Body of pancreas (tissue), 4 donors: ENCODE measurements at regions not wholly inside any gene's neighbourhood (a gene's known extent, or its start where the extent isn't known, plus 50 kb on each side); places are given as distances from the start of the nearest gene placed in this dataset.
"Not testable (repeated sequence)": the region's sequence is repeated elsewhere in the genome, so short reads cannot be mapped to it uniquely, and the experiment has no call there.

ENCODE experiments used
- ATAC-seq: fragments of 150-250 bp; one replicate; pipeline ENCODE4 v1.9.1; 2016
- DNase-seq, 4 donors: peaks; one replicate each; pipeline ENCODE4 v3.0.0-alpha.2; 2019
- H3K27ac ChIP-seq, 4 donors: fragments of 200-600 bp; sonication (generic); 1 replicate in 3 of 4; 2 replicates in 1 of 4; pipeline versions ENCODE4 v1.5.1 to v1.6.1; 2016 to 2019; ENCODE audit warnings: mild to moderate bottlenecking in 1 of 4, mixed read lengths in 1 of 4, moderate library complexity in 1 of 4
- H3K27me3 ChIP-seq, 2 donors: fragments of 200-600 bp; sonication (generic); one replicate each; pipeline ENCODE4 v1.6.0; 2016; ENCODE audit warnings: mild to moderate bottlenecking in 1 of 2
- H3K36me3 ChIP-seq, 2 donors: fragments of 200-600 bp; sonication (generic); replicated peaks in 1 of 2; 2 replicates each; pipeline ENCODE4 v1.5.1; 2016; ENCODE audit warnings: low read depth in 2 of 2; ENCODE audit not compliant: insufficient read depth in 1 of 2
- H3K4me1 ChIP-seq: fragments of 200-600 bp; sonication (generic); one replicate; pipeline ENCODE4 v1.6.0; 2016
- H3K4me3 ChIP-seq, 2 donors: fragments of 200-600 bp; sonication (generic); 1 replicate in 1 of 2; 2 replicates in 1 of 2; pipeline ENCODE4 v1.5.1; 2016 to 2019
- H3K9me3 ChIP-seq, 3 donors: fragments of 200-600 bp; sonication (generic); 1 replicate in 2 of 3; 2 replicates in 1 of 3; pipeline ENCODE4 v1.5.1; 2016
- CTCF ChIP-seq, 7 experiments: fragments of 450-650 bp in 4 of 7; fragments of 200-600 bp in 3 of 7; sonication (generic) in 3 of 7; IDR thresholded peaks; one replicate each; pipeline ENCODE4 v1.5.1; 2016 to 2019; ENCODE audit warnings: antibody characterized with exemption in 7 of 7
- POLR2A ChIP-seq, 3 donors: fragments of 450-650 bp; IDR thresholded peaks; one replicate each; pipeline ENCODE4 v1.6.1; 2016; ENCODE audit warnings: antibody characterized with exemption in 3 of 3, mild to moderate bottlenecking in 2 of 3
- WGBS, 2 donors: methylation state at CpG; one replicate each; pipeline ENCODE4 v1.1.5; 2017; 5-methylcytosine and 5-hydroxymethylcytosine counted together
- intact Hi-C: fragments of 100-400 bp; cut with DNase I; formaldehyde crosslinking; loops from one replicate; pipeline ENCODE4 v1.15.1; 2023

DNA sequence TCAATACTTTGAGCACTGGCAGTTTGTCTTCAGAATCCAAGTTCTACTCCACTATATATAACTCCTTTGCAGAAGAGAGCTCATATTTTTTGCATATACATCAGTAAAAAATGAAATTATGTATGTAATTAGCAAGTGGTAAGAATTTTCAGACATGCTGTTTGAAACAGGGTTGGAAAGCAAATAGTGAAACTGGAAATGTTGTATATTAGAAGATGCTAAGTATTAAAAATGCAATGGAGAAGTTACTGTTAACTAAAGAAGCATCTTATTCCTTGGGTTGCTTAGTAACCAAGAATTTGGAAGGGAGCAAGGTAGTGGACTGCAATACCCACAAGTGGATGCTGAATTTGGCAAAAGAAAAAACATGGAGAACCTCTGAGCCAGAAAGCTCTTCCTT, 88.6 kb upstream of the DLGAP1 start:
- Histone ChIP-seq H3K4me1 (no peaks in the 10 kb centered on the region), H3K36me3 (no peaks in the 10 kb centered on the region), H3K27ac (no peak overlapping the region), H3K27me3 (no peaks in the 10 kb centered on the region), H3K4me3 (no peak overlapping the region), H3K9me3 (no peaks in the 10 kb centered on the region)
- intact Hi-C loops = no loop called here
- no peak for TF ChIP-seq CTCF (IDR thresholded peaks at IDR 0.05)
- TF ChIP-seq POLR2A (IDR thresholded peaks at IDR 0.05) = no peak
- ATAC-seq (no peak), DNase-seq (no peak)

DNA sequence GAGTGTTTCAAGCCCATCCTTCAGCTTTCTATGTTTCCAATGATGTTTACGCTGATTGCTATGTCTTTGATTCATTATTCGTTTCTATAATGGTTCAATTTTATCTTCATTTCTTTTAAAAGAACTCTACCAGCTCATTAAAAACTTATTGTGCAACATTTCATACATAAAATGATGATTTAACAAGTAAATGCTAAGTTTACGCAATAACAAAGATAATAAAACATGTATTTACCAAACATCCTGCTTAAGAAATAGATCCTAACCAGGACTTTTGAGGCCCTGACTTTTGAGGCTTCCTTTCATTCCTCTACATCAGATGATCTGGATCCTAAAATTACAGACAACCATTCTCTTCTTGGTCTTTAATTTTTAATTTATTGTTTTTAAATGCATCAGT, 86.5 kb upstream of the DLGAP1 start:
- no peaks in the 10 kb centered on the region for H3K4me1 ChIP-seq
- TF ChIP-seq POLR2A (IDR thresholded peaks at IDR 0.05) = no peak
- no peak for TF ChIP-seq CTCF (IDR thresholded peaks at IDR 0.05)
- H3K36me3 ChIP-seq = no peaks in the 10 kb centered on the region
- no peaks in the 10 kb centered on the region for H3K9me3 ChIP-seq
- ATAC-seq (no peak), DNase-seq (no peak)
- intact Hi-C loops = no loop called here
- WGBS, 2 donors = 59 to 68% methylated on average over 3 of the region's 3 CpGs
- H3K27ac ChIP-seq = no peak overlapping the region
- H3K27me3 ChIP-seq = no peaks in the 10 kb centered on the region
- H3K4me3 ChIP-seq = no peak overlapping the region

GRCh38 chr18:4536447-4536846, 81.3 kb upstream of the DLGAP1 start:
- H3K27me3 ChIP-seq = no peaks in the 10 kb centered on the region
- H3K9me3 ChIP-seq = no peaks in the 10 kb centered on the region
- H3K4me1 ChIP-seq = no peaks in the 10 kb centered on the region
- no peak overlapping the region for H3K27ac ChIP-seq
- H3K36me3 ChIP-seq = no peaks in the 10 kb centered on the region
- intact Hi-C loops = no loop called here
- DNase-seq = no peak
- no peak overlapping the region for H3K4me3 ChIP-seq
- ATAC-seq = no peak
- TF ChIP-seq POLR2A (IDR thresholded peaks at IDR 0.05) (no peak), CTCF (IDR thresholded peaks at IDR 0.05) (no peak)

GRCh38 chr18:4528405-4528804, 73.3 kb upstream of the DLGAP1 start:
- no peak for TF ChIP-seq POLR2A (IDR thresholded peaks at IDR 0.05)
- TF ChIP-seq CTCF (IDR thresholded peaks at IDR 0.05) = no peak
- H3K27ac ChIP-seq = no peak overlapping the region
- intact Hi-C loops = no loop called here
- ATAC-seq (no peak), DNase-seq (no peak)
- H3K36me3 ChIP-seq = no peaks in the 10 kb centered on the region
- no peaks in the 10 kb centered on the region for H3K27me3 ChIP-seq
- H3K4me3 ChIP-seq = no peak overlapping the region
- H3K4me1 ChIP-seq = no peaks in the 10 kb centered on the region
- no peaks in the 10 kb centered on the region for H3K9me3 ChIP-seq

DNA sequence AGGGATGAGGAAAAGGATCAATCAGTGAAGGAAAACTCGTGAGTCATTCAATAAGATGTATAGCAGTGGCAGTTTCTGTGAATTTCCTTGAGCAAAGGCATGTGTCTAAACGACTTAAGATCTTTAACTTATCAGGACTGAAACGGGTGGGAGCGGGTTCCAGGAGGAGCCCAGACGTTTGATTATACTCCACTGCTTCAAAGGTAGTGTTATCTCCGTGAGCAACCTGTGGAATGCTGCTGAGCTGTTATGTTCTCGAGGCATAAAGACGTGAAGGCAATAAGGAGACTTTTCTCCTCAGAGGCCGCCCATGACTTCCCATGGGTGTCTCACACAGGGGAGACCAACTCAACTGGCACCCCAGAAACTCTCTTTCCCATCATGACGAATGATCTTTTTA, 72.7 kb upstream of the DLGAP1 start:
- H3K27me3 ChIP-seq, H3K36me3 ChIP-seq, intact Hi-C loops, H3K9me3 ChIP-seq, H3K4me1 ChIP-seq, DNase-seq, ATAC-seq, H3K27ac ChIP-seq, H3K4me3 ChIP-seq: not testable (repeated sequence)
- 23 to 32% methylated on average over 10 of the region's 10 CpGs for WGBS, 2 donors
